SK-N-SH (cell line): ENCODE measurements at regions not wholly inside any gene's neighbourhood (a gene's known extent, or its start where the extent isn't known, plus 50 kb on each side); places are given as distances from the start of the nearest gene placed in this dataset.

ENCODE experiments used
- CTCF ChIA-PET: fragments of 300-600, 350-600 bp; formaldehyde crosslinking; extraction: SDS; loops from one replicate; lab custom pipeline; 2021; lab: Yijun Ruan, JAX
- POLR2A ChIA-PET: fragments of 350-600 bp; sonication (Branson Sonifier 250); formaldehyde crosslinking; extraction: SDS; loops from one replicate; lab custom pipeline; 2020; ENCODE audit warnings: antibody characterized with exemption, inconsistent platforms; lab: Yijun Ruan, JAX
- DNase-seq: peaks from one replicate; pipeline ENCODE4 v3.0.0; 2012
- H2AFZ ChIP-seq: fragments of 200-600 bp; sonication (generic); 2 replicates; pipeline ENCODE4 v1.8.1; 2016; ENCODE audit warnings: antibody characterized with exemption, mild to moderate bottlenecking, low read depth
- H3F3A ChIP-seq: fragments of 200-600 bp; sonication (generic); replicated peaks from 2 replicates; pipeline ENCODE3; 2016; ENCODE audit warnings: antibody characterized with exemption, mild to moderate bottlenecking; ENCODE audit not compliant: insufficient read depth
- H3K27ac ChIP-seq, 2 experiments: fragments of 200-500 bp in 1 of 2; fragments of 200-600 bp in 1 of 2; sonication (Bioruptor generic) in 1 of 2; sonication (generic), shearing (Covaris generic) in 1 of 2; 2 replicates each; pipeline versions ENCODE4 v1.5.1 to v1.6.1; 2014 to 2016; ENCODE audit warnings: low read depth in 2 of 2, inconsistent platforms in 1 of 2, low read length in 1 of 2, mild to moderate bottlenecking in 1 of 2, mixed read lengths in 1 of 2
- H3K27me3 ChIP-seq: fragments of 200-600 bp; sonication (generic), shearing (Covaris generic); 2 replicates; pipeline ENCODE4 v1.6.1; 2016; ENCODE audit warnings: mixed run types; ENCODE audit not compliant: insufficient read depth
- H3K36me3 ChIP-seq, 2 experiments: fragments of 200-500 bp in 1 of 2; fragments of 200-600 bp in 1 of 2; sonication (Bioruptor generic) in 1 of 2; sonication (generic) in 1 of 2; replicated peaks in 1 of 2; 2 replicates each; pipeline versions ENCODE3 to v1.5.1; 2014 to 2016; ENCODE audit warnings: low read length in 1 of 2, mild to moderate bottlenecking in 1 of 2; ENCODE audit not compliant: insufficient read depth in 2 of 2, control insufficient read depth in 1 of 2
- H3K4me1 ChIP-seq, 2 experiments: fragments of 200-500 bp in 1 of 2; fragments of 200-600 bp in 1 of 2; sonication (Bioruptor generic) in 1 of 2; sonication (generic), shearing (Covaris generic) in 1 of 2; 2 replicates each; pipeline versions ENCODE4 v1.5.1 to v1.6.1; 2014 to 2016; ENCODE audit warnings: low read depth in 1 of 2, low read length in 1 of 2, mixed run types in 1 of 2; ENCODE audit not compliant: insufficient read depth in 2 of 2, control insufficient read depth in 1 of 2
- H3K4me2 ChIP-seq: fragments of 200-600 bp; sonication (generic), shearing (Covaris generic); 2 replicates; pipeline ENCODE4 v1.6.1; 2017; ENCODE audit warnings: mixed run types
- H3K4me3 ChIP-seq, 2 experiments: fragments of 200-500 bp in 1 of 2; fragments of 200-600 bp in 1 of 2; sonication (Bioruptor generic) in 1 of 2; sonication (generic), shearing (Covaris generic) in 1 of 2; 2 replicates each; pipeline versions ENCODE4 v1.5.1 to v1.8.1; 2014 to 2016; ENCODE audit warnings: low read depth in 2 of 2, inconsistent platforms in 1 of 2, low read length in 1 of 2, mild to moderate bottlenecking in 1 of 2, mixed read lengths in 1 of 2, moderate library complexity in 1 of 2
- H3K79me2 ChIP-seq: fragments of 200-600 bp; sonication (generic); 2 replicates; pipeline ENCODE4 v1.8.1; 2017; ENCODE audit warnings: mild to moderate bottlenecking; ENCODE audit not compliant: insufficient read depth
- H3K9ac ChIP-seq: fragments of 200-600 bp; sonication (generic); 2 replicates; pipeline ENCODE4 v1.6.1; 2017; ENCODE audit warnings: mixed run types
- H3K9me2 ChIP-seq: fragments of 200-600 bp; sonication (generic); 2 replicates; pipeline ENCODE4 v1.6.1; 2017; ENCODE audit warnings: mixed run types
- H3K9me3 ChIP-seq: fragments of 200-600 bp; sonication (generic); 2 replicates; pipeline ENCODE4 v1.6.1; 2017; ENCODE audit warnings: mixed run types, mild to moderate bottlenecking, moderate library complexity
- H4K20me1 ChIP-seq: fragments of 200-600 bp; sonication (generic); 2 replicates; pipeline ENCODE4 v1.6.1; 2017; ENCODE audit warnings: mild to moderate bottlenecking, mixed run types; ENCODE audit not compliant: insufficient read depth
- ELF1 ChIP-seq: IDR thresholded peaks from 2 replicates; pipeline ENCODE4 v1.4.0; 2012
- EP300 ChIP-seq, 2 experiments: IDR thresholded peaks; 2 replicates each; pipeline versions ENCODE4 v1.4.0 to v1.6.1; 2012; ENCODE audit warnings: borderline replicate concordance in 1 of 2, low read depth in 1 of 2, low read length in 1 of 2
- EZH2phosphoT487 ChIP-seq: fragments of 200-600 bp; sonication (generic); IDR thresholded peaks from 2 replicates; pipeline ENCODE4 v1.6.1; 2017; ENCODE audit warnings: low read depth, mixed run types, mild to moderate bottlenecking, antibody characterized with exemption, moderate library complexity, borderline replicate concordance
- FOSL2 ChIP-seq: IDR thresholded peaks from 2 replicates; pipeline ENCODE4 v1.4.0; 2012; ENCODE audit warnings: low read depth, mild to moderate bottlenecking, moderate library complexity, borderline replicate concordance
- GATA2 ChIP-seq: sonication (generic); formaldehyde crosslinking; IDR thresholded peaks from 2 replicates; pipeline ENCODE4 v1.5.0; 2020; ENCODE audit warnings: mild to moderate bottlenecking, missing genetic modification reagents
- JUND ChIP-seq: IDR thresholded peaks from 2 replicates; pipeline ENCODE4 v1.4.0; 2012
- MXI1 ChIP-seq: IDR thresholded peaks from 2 replicates; pipeline ENCODE4 v1.6.1; 2012; ENCODE audit warnings: mild to moderate bottlenecking, low read depth, low read length, improper control_type of control experiment
- NRF1 ChIP-seq: IDR thresholded peaks from 2 replicates; pipeline ENCODE4 v1.6.1; 2012; ENCODE audit warnings: low read depth, mild to moderate bottlenecking, low read length
- POLR2AphosphoS5 ChIP-seq: IDR thresholded peaks from 2 replicates; pipeline ENCODE4 v1.6.1; 2012; ENCODE audit warnings: low read depth, low read length
- RAD21 ChIP-seq: IDR thresholded peaks from 2 replicates; pipeline ENCODE4 v1.6.1; 2012; ENCODE audit warnings: mild to moderate bottlenecking, low read length
- RXRA ChIP-seq: IDR thresholded peaks from 2 replicates; pipeline ENCODE4 v1.4.0; 2012; ENCODE audit warnings: low read depth, mild to moderate bottlenecking, borderline replicate concordance
- SIN3A ChIP-seq: IDR thresholded peaks from 2 replicates; pipeline ENCODE4 v1.6.1; 2012; ENCODE audit warnings: low read depth, mild to moderate bottlenecking, low read length, moderate library complexity, borderline replicate concordance
- TAF1 ChIP-seq: IDR thresholded peaks from 2 replicates; pipeline ENCODE4 v1.6.1; 2012; ENCODE audit warnings: low read depth, mild to moderate bottlenecking, low read length, moderate library complexity, borderline replicate concordance
- TEAD4 ChIP-seq: IDR thresholded peaks from 2 replicates; pipeline ENCODE4 v1.4.0; 2012; ENCODE audit warnings: mild to moderate bottlenecking, borderline replicate concordance; ENCODE audit not compliant: insufficient read depth
- WGBS: methylation state at CpG from one replicate; pipeline ENCODE4 v1.1.6; 2017; ENCODE audit warnings: low lambda C conversion rate; 5-methylcytosine and 5-hydroxymethylcytosine counted together
- TF ChIP-seq, protein P1 (sequence below): fragments of 200-600 bp; sonication (generic); IDR thresholded peaks from 2 replicates; pipeline ENCODE4 v1.6.1; 2017; ENCODE audit warnings: antibody characterized with exemption, mild to moderate bottlenecking, moderate library complexity
- TF ChIP-seq, protein P2 (sequence below): IDR thresholded peaks from 2 replicates; pipeline ENCODE4 v1.4.0; 2012; ENCODE audit warnings: low read depth, borderline replicate concordance
- TF ChIP-seq, protein P3 (sequence below): IDR thresholded peaks from 2 replicates; pipeline ENCODE4 v1.6.1; 2012; ENCODE audit warnings: mild to moderate bottlenecking, low read depth, low read length, moderate library complexity

DNA sequence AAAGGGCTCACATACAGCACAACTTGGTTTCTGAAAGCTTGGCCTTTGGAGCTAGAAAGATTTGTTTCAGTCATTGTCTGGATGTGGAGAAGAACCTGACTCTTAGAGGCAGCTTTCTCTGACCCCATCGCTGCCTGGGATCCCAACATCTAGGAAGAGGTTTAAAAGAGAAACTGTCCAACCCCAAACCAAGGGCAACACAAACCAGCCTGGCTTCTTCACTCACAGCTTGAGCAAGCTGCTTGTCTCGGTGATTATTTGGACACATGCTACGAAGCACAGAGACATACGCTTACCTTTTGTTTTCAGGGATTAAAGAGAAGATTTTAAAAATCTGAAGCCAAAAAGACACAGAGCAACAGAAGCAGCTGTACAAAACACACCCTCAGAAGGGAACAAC is 109.8 kb downstream of the ETS2 start:
- TF ChIP-seq NRF1 (no peak), EP300 (IDR thresholded peaks at IDR 0.05; ENCODE audit: borderline replicate concordance in 1 of 2, low read depth in 1 of 2, low read length in 1 of 2) (no peak)
- TF ChIP-seq, protein P1, sequence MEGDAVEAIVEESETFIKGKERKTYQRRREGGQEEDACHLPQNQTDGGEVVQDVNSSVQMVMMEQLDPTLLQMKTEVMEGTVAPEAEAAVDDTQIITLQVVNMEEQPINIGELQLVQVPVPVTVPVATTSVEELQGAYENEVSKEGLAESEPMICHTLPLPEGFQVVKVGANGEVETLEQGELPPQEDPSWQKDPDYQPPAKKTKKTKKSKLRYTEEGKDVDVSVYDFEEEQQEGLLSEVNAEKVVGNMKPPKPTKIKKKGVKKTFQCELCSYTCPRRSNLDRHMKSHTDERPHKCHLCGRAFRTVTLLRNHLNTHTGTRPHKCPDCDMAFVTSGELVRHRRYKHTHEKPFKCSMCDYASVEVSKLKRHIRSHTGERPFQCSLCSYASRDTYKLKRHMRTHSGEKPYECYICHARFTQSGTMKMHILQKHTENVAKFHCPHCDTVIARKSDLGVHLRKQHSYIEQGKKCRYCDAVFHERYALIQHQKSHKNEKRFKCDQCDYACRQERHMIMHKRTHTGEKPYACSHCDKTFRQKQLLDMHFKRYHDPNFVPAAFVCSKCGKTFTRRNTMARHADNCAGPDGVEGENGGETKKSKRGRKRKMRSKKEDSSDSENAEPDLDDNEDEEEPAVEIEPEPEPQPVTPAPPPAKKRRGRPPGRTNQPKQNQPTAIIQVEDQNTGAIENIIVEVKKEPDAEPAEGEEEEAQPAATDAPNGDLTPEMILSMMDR: no peak
- Histone ChIP-seq H3K4me2 (no peak overlapping the region), H3K4me1 (peaks cover 0 to 10% of the 10 kb centered on the region in 2 experiments; a peak in 1 of 4 replicates), H3K9me3 (no peaks in the 10 kb centered on the region), H2AFZ (no peak overlapping the region), H3K4me3 (no peak overlapping the region), H3K9ac (no peak overlapping the region), H3K36me3 (no peaks in the 10 kb centered on the region), H3K9me2 (no peaks in the 10 kb centered on the region), H4K20me1 (no peaks in the 10 kb centered on the region), H3K27ac (no peak overlapping the region), H3F3A (peaks cover under 1% of the 10 kb centered on the region), H3K79me2 (no peaks in the 10 kb centered on the region), H3K27me3 (no peaks in the 10 kb centered on the region)
- WGBS: 99% methylated on average over 4 of the region's 4 CpGs
- no peak for DNase-seq
- ChIA-PET POLR2A (no interaction called here), CTCF (interaction anchor here (1.0 kb wide), 1 partner anchor 12 kb away, joined by 4 read pairs; no protein-coding TSS in a partner anchor)

DNA sequence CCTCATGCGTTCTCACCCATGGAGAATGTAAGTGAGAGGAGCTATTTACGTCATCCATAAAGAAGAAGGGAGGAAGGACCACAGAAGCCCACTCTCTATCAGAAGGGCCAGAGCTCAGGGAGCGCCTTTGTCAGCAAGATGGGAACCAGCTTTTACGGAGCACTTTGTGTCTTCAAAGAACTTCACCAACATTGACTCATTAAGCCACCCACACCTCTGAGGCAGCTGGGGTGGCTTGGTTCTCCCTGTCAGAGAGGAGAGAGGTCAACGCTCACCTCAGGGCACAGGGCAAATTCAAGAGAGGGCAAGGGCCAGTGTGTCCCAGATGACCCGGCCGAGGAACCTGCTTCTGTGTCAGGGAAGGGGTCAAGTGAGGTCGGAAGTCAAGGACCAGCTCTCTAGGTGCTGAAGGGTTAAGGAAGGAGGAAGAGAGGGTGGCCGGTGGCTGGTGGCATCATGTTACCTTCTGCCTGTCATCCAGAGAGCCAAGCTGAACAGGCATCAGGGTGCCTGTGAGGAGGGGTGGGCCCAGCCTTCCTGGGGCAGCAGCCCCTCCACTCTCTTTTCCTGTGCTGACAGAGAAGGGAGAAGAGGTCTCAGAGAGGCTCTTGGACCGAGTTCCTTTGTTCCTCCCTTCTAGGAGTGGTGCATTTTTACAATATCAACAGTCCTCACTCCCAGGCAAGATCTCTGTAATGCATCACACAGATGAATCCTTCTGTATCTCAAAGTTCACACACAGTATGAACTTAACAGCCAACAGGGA is 109.0 kb downstream of the ETS2 start:
- DNase-seq: no peak
- H3K9ac ChIP-seq: no peak overlapping the region
- H3K4me1 ChIP-seq: peaks cover 0 to 14% of the 10 kb centered on the region in 2 experiments; a peak in 1 of 4 replicates
- H3K36me3 ChIP-seq: no peaks in the 10 kb centered on the region
- H3K4me2 ChIP-seq: no peak overlapping the region
- H3K9me2 ChIP-seq: no peaks in the 10 kb centered on the region
- TF ChIP-seq MXI1 (no peak), TEAD4 (no peak), RAD21 (no peak), EZH2phosphoT487 (no peak), SIN3A (no peak), JUND (no peak), TAF1 (no peak), ELF1 (no peak), FOSL2 (no peak), GATA2 (CRISPR knock-in tag) (no peak), RXRA (no peak), POLR2AphosphoS5 (no peak)
- TF ChIP-seq, protein P2, sequence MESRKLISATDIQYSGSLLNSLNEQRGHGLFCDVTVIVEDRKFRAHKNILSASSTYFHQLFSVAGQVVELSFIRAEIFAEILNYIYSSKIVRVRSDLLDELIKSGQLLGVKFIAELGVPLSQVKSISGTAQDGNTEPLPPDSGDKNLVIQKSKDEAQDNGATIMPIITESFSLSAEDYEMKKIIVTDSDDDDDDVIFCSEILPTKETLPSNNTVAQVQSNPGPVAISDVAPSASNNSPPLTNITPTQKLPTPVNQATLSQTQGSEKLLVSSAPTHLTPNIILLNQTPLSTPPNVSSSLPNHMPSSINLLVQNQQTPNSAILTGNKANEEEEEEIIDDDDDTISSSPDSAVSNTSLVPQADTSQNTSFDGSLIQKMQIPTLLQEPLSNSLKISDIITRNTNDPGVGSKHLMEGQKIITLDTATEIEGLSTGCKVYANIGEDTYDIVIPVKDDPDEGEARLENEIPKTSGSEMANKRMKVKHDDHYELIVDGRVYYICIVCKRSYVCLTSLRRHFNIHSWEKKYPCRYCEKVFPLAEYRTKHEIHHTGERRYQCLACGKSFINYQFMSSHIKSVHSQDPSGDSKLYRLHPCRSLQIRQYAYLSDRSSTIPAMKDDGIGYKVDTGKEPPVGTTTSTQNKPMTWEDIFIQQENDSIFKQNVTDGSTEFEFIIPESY: no peak
- TF ChIP-seq, protein P3, sequence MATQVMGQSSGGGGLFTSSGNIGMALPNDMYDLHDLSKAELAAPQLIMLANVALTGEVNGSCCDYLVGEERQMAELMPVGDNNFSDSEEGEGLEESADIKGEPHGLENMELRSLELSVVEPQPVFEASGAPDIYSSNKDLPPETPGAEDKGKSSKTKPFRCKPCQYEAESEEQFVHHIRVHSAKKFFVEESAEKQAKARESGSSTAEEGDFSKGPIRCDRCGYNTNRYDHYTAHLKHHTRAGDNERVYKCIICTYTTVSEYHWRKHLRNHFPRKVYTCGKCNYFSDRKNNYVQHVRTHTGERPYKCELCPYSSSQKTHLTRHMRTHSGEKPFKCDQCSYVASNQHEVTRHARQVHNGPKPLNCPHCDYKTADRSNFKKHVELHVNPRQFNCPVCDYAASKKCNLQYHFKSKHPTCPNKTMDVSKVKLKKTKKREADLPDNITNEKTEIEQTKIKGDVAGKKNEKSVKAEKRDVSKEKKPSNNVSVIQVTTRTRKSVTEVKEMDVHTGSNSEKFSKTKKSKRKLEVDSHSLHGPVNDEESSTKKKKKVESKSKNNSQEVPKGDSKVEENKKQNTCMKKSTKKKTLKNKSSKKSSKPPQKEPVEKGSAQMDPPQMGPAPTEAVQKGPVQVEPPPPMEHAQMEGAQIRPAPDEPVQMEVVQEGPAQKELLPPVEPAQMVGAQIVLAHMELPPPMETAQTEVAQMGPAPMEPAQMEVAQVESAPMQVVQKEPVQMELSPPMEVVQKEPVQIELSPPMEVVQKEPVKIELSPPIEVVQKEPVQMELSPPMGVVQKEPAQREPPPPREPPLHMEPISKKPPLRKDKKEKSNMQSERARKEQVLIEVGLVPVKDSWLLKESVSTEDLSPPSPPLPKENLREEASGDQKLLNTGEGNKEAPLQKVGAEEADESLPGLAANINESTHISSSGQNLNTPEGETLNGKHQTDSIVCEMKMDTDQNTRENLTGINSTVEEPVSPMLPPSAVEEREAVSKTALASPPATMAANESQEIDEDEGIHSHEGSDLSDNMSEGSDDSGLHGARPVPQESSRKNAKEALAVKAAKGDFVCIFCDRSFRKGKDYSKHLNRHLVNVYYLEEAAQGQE: no peak
- H3K27me3 ChIP-seq: no peaks in the 10 kb centered on the region
- WGBS: 83% methylated on average over 10 of the region's 10 CpGs
- H3K79me2 ChIP-seq: no peaks in the 10 kb centered on the region
- H3K4me3 ChIP-seq: no peak overlapping the region
- H3K9me3 ChIP-seq: no peaks in the 10 kb centered on the region
- H4K20me1 ChIP-seq: no peaks in the 10 kb centered on the region
- CTCF ChIA-PET: interaction anchor here (1.0 kb wide), 1 partner anchor 13 kb away, joined by 4 read pairs; no protein-coding TSS in a partner anchor
- no peaks in the 10 kb centered on the region for H3F3A ChIP-seq
- H2AFZ ChIP-seq: no peak overlapping the region
- no peak overlapping the region for H3K27ac ChIP-seq
- POLR2A ChIA-PET: no interaction called here
